ENCODE measurements at regions not wholly inside any gene's neighbourhood (a gene's known extent, or its start where the extent isn't known, plus 50 kb on each side); places are given as distances from the start of the nearest gene placed in this dataset.

DNA sequence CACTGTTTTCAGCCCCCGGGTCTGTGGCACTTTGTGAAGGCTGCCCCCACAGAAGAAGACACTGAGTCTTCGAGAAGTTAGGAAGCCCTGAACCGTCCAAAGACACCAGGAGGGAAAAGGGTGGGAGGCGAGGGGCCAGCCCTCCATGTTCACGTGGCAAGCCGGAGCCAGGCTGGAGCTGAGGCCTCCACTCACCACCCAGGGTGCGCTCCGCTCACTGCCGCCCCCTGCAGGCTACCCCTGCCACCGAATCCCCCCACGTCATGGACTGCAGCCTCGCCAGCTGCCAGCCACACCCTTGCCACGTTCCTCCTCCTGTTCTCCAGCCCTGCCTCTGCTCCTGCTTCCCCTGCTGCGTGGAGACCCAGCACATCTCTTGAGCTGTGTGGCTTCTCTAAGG lies 59.0 kb upstream of the EN2 start (continued):
- TF ChIP-seq ZNF565 (CRISPR knock-in tag; conservative IDR thresholded peaks at IDR 0.05; ENCODE audit: low read depth) (no peak), TOX (CRISPR knock-in tag; IDR thresholded peaks at IDR 0.05; ENCODE audit: borderline replicate concordance) (no peak)

DNA sequence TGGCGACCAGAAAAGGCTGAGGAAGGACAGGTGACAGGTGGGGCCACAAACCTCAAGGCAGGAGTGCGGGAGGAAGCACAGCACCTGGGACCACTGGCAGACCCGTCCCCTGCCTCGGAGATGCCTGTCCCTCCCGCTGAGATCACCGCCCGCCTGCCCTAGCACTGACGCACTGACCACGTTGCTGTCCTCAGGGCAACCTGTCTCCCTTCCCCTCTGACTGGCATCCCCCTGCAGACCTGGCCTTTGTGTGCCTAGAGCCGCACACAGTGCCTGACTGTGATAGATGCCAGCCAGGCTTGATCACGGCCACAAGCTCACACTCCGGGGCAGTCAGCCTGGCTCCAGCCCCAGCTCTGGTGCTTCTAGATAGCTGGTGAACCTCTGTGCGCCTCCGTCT lies 58.4 kb upstream of the EN2 start:
- no peak for TF ChIP-seq TOX (CRISPR knock-in tag; IDR thresholded peaks at IDR 0.05; ENCODE audit: borderline replicate concordance)
- no peak for TF ChIP-seq TCF4 (CRISPR knock-in tag; IDR thresholded peaks at IDR 0.05; ENCODE audit: borderline replicate concordance)
- TF ChIP-seq PPARA (CRISPR knock-in tag; IDR thresholded peaks at IDR 0.05; ENCODE audit: borderline replicate concordance), result no peak
- TF ChIP-seq ZNF8 (CRISPR knock-in tag; IDR thresholded peaks at IDR 0.05), result no peak
- TF ChIP-seq, protein P1, sequence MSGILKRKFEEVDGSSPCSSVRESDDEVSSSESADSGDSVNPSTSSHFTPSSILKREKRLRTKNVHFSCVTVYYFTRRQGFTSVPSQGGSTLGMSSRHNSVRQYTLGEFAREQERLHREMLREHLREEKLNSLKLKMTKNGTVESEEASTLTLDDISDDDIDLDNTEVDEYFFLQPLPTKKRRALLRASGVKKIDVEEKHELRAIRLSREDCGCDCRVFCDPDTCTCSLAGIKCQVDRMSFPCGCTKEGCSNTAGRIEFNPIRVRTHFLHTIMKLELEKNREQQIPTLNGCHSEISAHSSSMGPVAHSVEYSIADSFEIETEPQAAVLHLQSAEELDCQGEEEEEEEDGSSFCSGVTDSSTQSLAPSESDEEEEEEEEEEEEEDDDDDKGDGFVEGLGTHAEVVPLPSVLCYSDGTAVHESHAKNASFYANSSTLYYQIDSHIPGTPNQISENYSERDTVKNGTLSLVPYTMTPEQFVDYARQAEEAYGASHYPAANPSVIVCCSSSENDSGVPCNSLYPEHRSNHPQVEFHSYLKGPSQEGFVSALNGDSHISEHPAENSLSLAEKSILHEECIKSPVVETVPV (CRISPR knock-in tag; IDR thresholded peaks at IDR 0.05), result no peak
- TF ChIP-seq, protein P2, sequence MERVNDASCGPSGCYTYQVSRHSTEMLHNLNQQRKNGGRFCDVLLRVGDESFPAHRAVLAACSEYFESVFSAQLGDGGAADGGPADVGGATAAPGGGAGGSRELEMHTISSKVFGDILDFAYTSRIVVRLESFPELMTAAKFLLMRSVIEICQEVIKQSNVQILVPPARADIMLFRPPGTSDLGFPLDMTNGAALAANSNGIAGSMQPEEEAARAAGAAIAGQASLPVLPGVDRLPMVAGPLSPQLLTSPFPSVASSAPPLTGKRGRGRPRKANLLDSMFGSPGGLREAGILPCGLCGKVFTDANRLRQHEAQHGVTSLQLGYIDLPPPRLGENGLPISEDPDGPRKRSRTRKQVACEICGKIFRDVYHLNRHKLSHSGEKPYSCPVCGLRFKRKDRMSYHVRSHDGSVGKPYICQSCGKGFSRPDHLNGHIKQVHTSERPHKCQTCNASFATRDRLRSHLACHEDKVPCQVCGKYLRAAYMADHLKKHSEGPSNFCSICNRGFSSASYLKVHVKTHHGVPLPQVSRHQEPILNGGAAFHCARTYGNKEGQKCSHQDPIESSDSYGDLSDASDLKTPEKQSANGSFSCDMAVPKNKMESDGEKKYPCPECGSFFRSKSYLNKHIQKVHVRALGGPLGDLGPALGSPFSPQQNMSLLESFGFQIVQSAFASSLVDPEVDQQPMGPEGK (CRISPR knock-in tag; IDR thresholded peaks at IDR 0.05; ENCODE audit: borderline replicate concordance), result no peak
- TF ChIP-seq, protein P3, sequence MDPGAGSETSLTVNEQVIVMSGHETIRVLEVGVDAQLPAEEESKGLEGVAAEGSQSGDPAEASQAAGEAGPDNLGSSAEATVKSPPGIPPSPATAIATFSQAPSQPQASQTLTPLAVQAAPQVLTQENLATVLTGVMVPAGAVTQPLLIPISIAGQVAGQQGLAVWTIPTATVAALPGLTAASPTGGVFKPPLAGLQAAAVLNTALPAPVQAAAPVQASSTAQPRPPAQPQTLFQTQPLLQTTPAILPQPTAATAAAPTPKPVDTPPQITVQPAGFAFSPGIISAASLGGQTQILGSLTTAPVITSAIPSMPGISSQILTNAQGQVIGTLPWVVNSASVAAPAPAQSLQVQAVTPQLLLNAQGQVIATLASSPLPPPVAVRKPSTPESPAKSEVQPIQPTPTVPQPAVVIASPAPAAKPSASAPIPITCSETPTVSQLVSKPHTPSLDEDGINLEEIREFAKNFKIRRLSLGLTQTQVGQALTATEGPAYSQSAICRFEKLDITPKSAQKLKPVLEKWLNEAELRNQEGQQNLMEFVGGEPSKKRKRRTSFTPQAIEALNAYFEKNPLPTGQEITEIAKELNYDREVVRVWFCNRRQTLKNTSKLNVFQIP (CRISPR knock-in tag; IDR thresholded peaks at IDR 0.05; ENCODE audit: borderline replicate concordance, low read depth), result no peak
- TF ChIP-seq GLIS3 (CRISPR knock-in tag; IDR thresholded peaks at IDR 0.05), result no peak
- ATAC-seq, result no peak

DNA sequence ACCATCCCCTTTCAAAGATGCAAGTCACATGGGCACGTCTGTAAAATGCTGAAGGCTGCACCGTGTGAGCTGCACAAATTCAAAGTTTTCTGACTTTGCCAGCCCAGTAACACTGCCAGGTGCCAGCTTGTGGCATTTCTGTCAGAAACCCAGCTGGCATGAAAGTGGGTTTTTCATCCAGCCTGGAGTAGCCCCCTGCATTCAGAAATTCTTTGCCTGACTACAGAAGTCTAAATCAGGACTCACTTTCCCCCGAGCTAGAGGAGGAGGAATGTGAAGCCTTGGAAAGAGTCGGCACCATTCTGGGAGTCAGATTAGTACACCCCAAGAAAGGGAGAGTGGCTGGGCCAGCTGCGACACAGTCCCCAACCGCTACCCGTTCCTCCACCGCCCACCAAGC lies 56.7 kb upstream of the EN2 start:
- TF ChIP-seq, protein P2 (CRISPR knock-in tag; IDR thresholded peaks at IDR 0.05; ENCODE audit: borderline replicate concordance), result no peak
- TF ChIP-seq OSR1 (CRISPR knock-in tag; IDR thresholded peaks at IDR 0.05) (no peak), ISL1 (CRISPR knock-in tag; IDR thresholded peaks at IDR 0.05) (no peak), GLIS3 (CRISPR knock-in tag; IDR thresholded peaks at IDR 0.05) (no peak), ZNF70 (CRISPR knock-in tag; IDR thresholded peaks at IDR 0.05) (no peak), ARNTL (CRISPR knock-in tag; IDR thresholded peaks at IDR 0.05; ENCODE audit: borderline replicate concordance, low read depth) (no peak), PPARA (CRISPR knock-in tag; IDR thresholded peaks at IDR 0.05; ENCODE audit: borderline replicate concordance) (no peak), ZFP30 (CRISPR knock-in tag; IDR thresholded peaks at IDR 0.05) (no peak), ZC3H10 (CRISPR knock-in tag; IDR thresholded peaks at IDR 0.05) (no peak), ZNF565 (CRISPR knock-in tag; conservative IDR thresholded peaks at IDR 0.05; ENCODE audit: low read depth) (no peak), RARB (CRISPR knock-in tag; IDR thresholded peaks at IDR 0.05) (no peak), ESRRG (CRISPR knock-in tag; IDR thresholded peaks at IDR 0.05) (no peak), BACH2 (CRISPR knock-in tag; IDR thresholded peaks at IDR 0.05; ENCODE audit: borderline replicate concordance) (no peak), SNAI2 (CRISPR knock-in tag; IDR thresholded peaks at IDR 0.05) (no peak), ZNF8 (CRISPR knock-in tag; IDR thresholded peaks at IDR 0.05) (no peak), CSDC2 (CRISPR knock-in tag; IDR thresholded peaks at IDR 0.05) (no peak), TCF4 (CRISPR knock-in tag; IDR thresholded peaks at IDR 0.05; ENCODE audit: borderline replicate concordance) (no peak)
- TF ChIP-seq, protein P1 (CRISPR knock-in tag; IDR thresholded peaks at IDR 0.05), result no peak
- TF ChIP-seq, protein P4, sequence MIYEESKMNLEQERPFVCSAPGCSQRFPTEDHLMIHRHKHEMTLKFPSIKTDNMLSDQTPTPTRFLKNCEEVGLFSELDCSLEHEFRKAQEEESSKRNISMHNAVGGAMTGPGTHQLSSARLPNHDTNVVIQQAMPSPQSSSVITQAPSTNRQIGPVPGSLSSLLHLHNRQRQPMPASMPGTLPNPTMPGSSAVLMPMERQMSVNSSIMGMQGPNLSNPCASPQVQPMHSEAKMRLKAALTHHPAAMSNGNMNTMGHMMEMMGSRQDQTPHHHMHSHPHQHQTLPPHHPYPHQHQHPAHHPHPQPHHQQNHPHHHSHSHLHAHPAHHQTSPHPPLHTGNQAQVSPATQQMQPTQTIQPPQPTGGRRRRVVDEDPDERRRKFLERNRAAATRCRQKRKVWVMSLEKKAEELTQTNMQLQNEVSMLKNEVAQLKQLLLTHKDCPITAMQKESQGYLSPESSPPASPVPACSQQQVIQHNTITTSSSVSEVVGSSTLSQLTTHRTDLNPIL (CRISPR knock-in tag; IDR thresholded peaks at IDR 0.05; ENCODE audit: low read depth), result no peak
- TF ChIP-seq, protein P3 (CRISPR knock-in tag; IDR thresholded peaks at IDR 0.05; ENCODE audit: borderline replicate concordance, low read depth), result no peak
- ATAC-seq, result no peak
